ENCODE measurements at regions not wholly inside any gene's neighbourhood (a gene's known extent, or its start where the extent isn't known, plus 50 kb on each side); places are given as distances from the start of the nearest gene placed in this dataset.

DNA sequence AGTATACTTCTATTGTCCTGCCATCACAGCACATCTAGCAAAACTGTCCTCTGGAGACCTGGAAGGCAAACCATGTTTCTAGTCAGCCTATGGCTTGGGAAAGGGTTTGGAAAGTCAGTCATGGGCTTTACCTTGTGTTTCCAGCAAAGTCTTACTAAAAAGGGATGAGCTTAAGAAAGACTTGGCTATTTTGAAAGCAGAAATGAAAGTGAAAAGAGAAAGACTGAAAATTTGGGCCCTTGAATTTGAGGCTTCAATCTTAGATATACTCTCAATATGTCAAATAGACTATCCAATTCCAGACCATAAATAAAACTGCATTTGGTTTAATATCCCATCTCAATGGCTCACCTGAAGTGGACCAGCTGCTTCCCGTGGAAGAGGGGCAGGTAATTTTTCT lies 127.9 kb downstream of the ZNF330 start:
- H3K9ac ChIP-seq (ENCODE audit: low read length in 3 of 3): no peak overlapping the region
- intact Hi-C loops (cut with DNase I): no loop called here
- DNase-seq: no peak
- H3K27ac ChIP-seq (ENCODE audit: low read depth in 2 of 2, low read length in 2 of 2): no peak overlapping the region
- no peaks in the 10 kb centered on the region for H3K9me3 ChIP-seq (ENCODE audit: control insufficient read depth in 2 of 3, insufficient read depth in 1 of 3, low read length in 3 of 3)
- FAIRE-seq: no peak
- peaks cover 0 to 4% (median 0%) of the 10 kb centered on the region in 3 donors for H3K4me1 ChIP-seq (ENCODE audit: control insufficient read depth in 2 of 3, insufficient read depth in 2 of 3, low read depth in 1 of 3, low read length in 3 of 3)
- no peak for TF ChIP-seq CTCF (IDR thresholded peaks at IDR 0.05; ENCODE audit: borderline replicate concordance, extremely low read depth, insufficient read depth)
- H3K4me3 ChIP-seq (ENCODE audit: low read length in 3 of 3): no peak overlapping the region
- H3K36me3 ChIP-seq (ENCODE audit: control insufficient read depth in 2 of 3, insufficient read depth in 3 of 3, low read length in 3 of 3): no peaks in the 10 kb centered on the region
- H3K27me3 ChIP-seq (ENCODE audit: control insufficient read depth, insufficient read depth, low read length): no peaks in the 10 kb centered on the region

GRCh38 chr4:141349236-141349635 lies 128.5 kb downstream of the ZNF330 start:
- FAIRE-seq: no peak
- Histone ChIP-seq H3K9me3 (ENCODE audit: control insufficient read depth in 2 of 3, insufficient read depth in 1 of 3, low read length in 3 of 3) (no peaks in the 10 kb centered on the region), H3K9ac (ENCODE audit: low read length in 3 of 3) (no peak overlapping the region), H3K36me3 (ENCODE audit: control insufficient read depth in 2 of 3, insufficient read depth in 3 of 3, low read length in 3 of 3) (no peaks in the 10 kb centered on the region), H3K27me3 (ENCODE audit: control insufficient read depth, insufficient read depth, low read length) (no peaks in the 10 kb centered on the region), H3K27ac (ENCODE audit: low read depth in 2 of 2, low read length in 2 of 2) (no peak overlapping the region), H3K4me1 (ENCODE audit: control insufficient read depth in 2 of 3, insufficient read depth in 2 of 3, low read depth in 1 of 3, low read length in 3 of 3) (peaks cover 0 to 4% (median 0%) of the 10 kb centered on the region in 3 donors), H3K4me3 (ENCODE audit: low read length in 3 of 3) (no peak overlapping the region)
- intact Hi-C loops (cut with DNase I): no loop called here
- no peak for DNase-seq
- TF ChIP-seq CTCF (IDR thresholded peaks at IDR 0.05; ENCODE audit: borderline replicate concordance, extremely low read depth, insufficient read depth): no peak

GRCh38 chr4:141350122-141350905 lies 129.6 kb downstream of the ZNF330 start:
- FAIRE-seq (peak; percentile 30), DNase-seq (peak in 4 of 5 donors; percentile 14 to 80 (median 60))
- TF ChIP-seq CTCF (IDR thresholded peaks at IDR 0.05; ENCODE audit: borderline replicate concordance, extremely low read depth, insufficient read depth): no peak
- H3K9me3 ChIP-seq (ENCODE audit: control insufficient read depth in 2 of 3, insufficient read depth in 1 of 3, low read length in 3 of 3): no peaks in the 10 kb centered on the region
- H3K4me1 ChIP-seq (ENCODE audit: control insufficient read depth in 2 of 3, insufficient read depth in 2 of 3, low read depth in 1 of 3, low read length in 3 of 3): peaks cover 0 to 4% (median 0%) of the 10 kb centered on the region in 3 donors
- H3K4me3 ChIP-seq (ENCODE audit: low read length in 3 of 3): no peak overlapping the region
- H3K27ac ChIP-seq (ENCODE audit: low read depth in 2 of 2, low read length in 2 of 2): peak overlapping the region in 1 of 2 donors; percentile 24
- no peak overlapping the region for H3K9ac ChIP-seq (ENCODE audit: low read length in 3 of 3)
- no peaks in the 10 kb centered on the region for H3K27me3 ChIP-seq (ENCODE audit: control insufficient read depth, insufficient read depth, low read length)
- H3K36me3 ChIP-seq (ENCODE audit: control insufficient read depth in 2 of 3, insufficient read depth in 3 of 3, low read length in 3 of 3): no peaks in the 10 kb centered on the region
- intact Hi-C loops (cut with DNase I): no loop called here
